HCT116 (cell line): ENCODE measurements at regions not wholly inside any gene's neighbourhood (a gene's known extent, or its start where the extent isn't known, plus 50 kb on each side); places are given as distances from the start of the nearest gene placed in this dataset.

ENCODE experiments used
- ATAC-seq: fragments of 200-7000 bp; cut with Tn5 transposase; 2 replicates; pipeline ENCODE4 v1.9.1; 2020; ENCODE audit warnings: mild to moderate bottlenecking, moderate library complexity
- BruUV-seq: library from RNA; stranded (reverse); fragments of 400-500 nt; replicated peaks from 2 replicates; lab custom pipeline; 2021; lab: Mats Ljungman, UMichigan
- CTCF ChIA-PET: fragments of 300-600 bp; sonication (Branson Sonifier 250); formaldehyde crosslinking; loops from one replicate; lab custom pipeline; 2021; ENCODE audit warnings: antibody characterized with exemption; lab: Charles Lee
- POLR2A ChIA-PET: fragments of 300-600, 350-600 bp; sonication (Branson Sonifier 250); formaldehyde crosslinking; loops from one replicate; lab custom pipeline; 2021; ENCODE audit warnings: antibody characterized with exemption; lab: Charles Lee
- RAD21 ChIA-PET, 2 experiments: fragments of 300-600 bp; sonication (Branson Sonifier 250); formaldehyde crosslinking; loops; one replicate each; lab custom pipeline; 2023; ENCODE audit warnings: low total read pairs in 2 of 2; ENCODE audit not compliant: uncharacterized antibody in 2 of 2, unreplicated experiment in 2 of 2, low non-redundant PET in 1 of 2; lab: Charles Lee
- DNase-seq: peaks from one replicate; pipeline ENCODE4 v3.0.0-alpha.2; 2010; ENCODE audit warnings: low read depth, low spot score
- H2AFZ ChIP-seq: fragments of 200-600 bp; shearing (Covaris generic), sonication (generic); 2 replicates; pipeline ENCODE4 v1.6.1; 2017; ENCODE audit warnings: low read depth, mixed run types, mixed read lengths, antibody characterized with exemption, low read length; ENCODE audit not compliant: poor library complexity, severe bottlenecking
- H3K27ac ChIP-seq: 2 replicates; pipeline ENCODE4 v1.5.1; 2012; ENCODE audit warnings: low read depth, low read length
- H3K27me3 ChIP-seq: fragments of 200-600 bp; sonication (generic); 2 replicates; pipeline ENCODE4 v1.6.1; 2016; ENCODE audit warnings: mixed run types, low read length, mixed read lengths; ENCODE audit not compliant: insufficient read depth
- H3K36me3 ChIP-seq, 2 experiments: fragments of 200-500 bp in 1 of 2; fragments of 200-600 bp in 1 of 2; sonication (Bioruptor generic) in 1 of 2; sonication (generic) in 1 of 2; 2 replicates each; pipeline versions ENCODE4 v1.5.1 to v1.6.1; 2014 to 2016; ENCODE audit warnings: low read length in 2 of 2, inconsistent platforms in 1 of 2, mixed read lengths in 1 of 2, mixed run types in 1 of 2; ENCODE audit not compliant: insufficient read depth in 2 of 2, control insufficient read depth in 1 of 2
- H3K4me1 ChIP-seq, 2 experiments: fragments of 200-600 bp in 1 of 2; sonication (generic) in 1 of 2; 2 replicates each; pipeline versions ENCODE4 v1.5.1 to v1.6.1; 2012 to 2017; ENCODE audit warnings: low read length in 2 of 2, inconsistent platforms in 1 of 2, mild to moderate bottlenecking in 1 of 2, mixed read lengths in 1 of 2, mixed run types in 1 of 2, moderate library complexity in 1 of 2; ENCODE audit not compliant: insufficient read depth in 2 of 2, control insufficient read depth in 1 of 2
- H3K4me2 ChIP-seq: fragments of 200-600 bp; sonication (generic); 2 replicates; pipeline ENCODE4 v1.6.1; 2017; ENCODE audit warnings: mixed run types, low read length, mixed read lengths
- H3K4me3 ChIP-seq, 2 experiments: fragments of 200-600 bp in 1 of 2; sonication (generic) in 1 of 2; replicated peaks in 1 of 2; 2 replicates each; pipeline ENCODE4 v1.5.1; 2011 to 2016; ENCODE audit warnings: low read length in 2 of 2, control low read depth in 1 of 2, low read depth in 1 of 2, mild to moderate bottlenecking in 1 of 2, mixed read lengths in 1 of 2, mixed run types in 1 of 2
- H3K79me2 ChIP-seq: fragments of 200-600 bp; sonication (generic); 2 replicates; pipeline ENCODE4 v1.6.1; 2017; ENCODE audit warnings: mild to moderate bottlenecking, mixed run types, low read length, moderate library complexity, mixed read lengths; ENCODE audit not compliant: insufficient read depth
- H3K9ac ChIP-seq: fragments of 200-600 bp; sonication (generic); 2 replicates; pipeline ENCODE4 v1.6.1; 2016; ENCODE audit warnings: low read length, mixed read lengths
- H3K9me2 ChIP-seq: fragments of 200-600 bp; sonication (generic), shearing (Covaris generic); 2 replicates; pipeline ENCODE4 v1.6.1; 2017; ENCODE audit warnings: mixed run types, mild to moderate bottlenecking, moderate library complexity; ENCODE audit not compliant: insufficient read depth
- H3K9me3 ChIP-seq, 2 experiments: fragments of 200-500 bp in 1 of 2; fragments of 200-600 bp in 1 of 2; sonication (Bioruptor generic) in 1 of 2; sonication (generic) in 1 of 2; 2 replicates each; pipeline ENCODE4 v1.6.1; 2014 to 2017; ENCODE audit warnings: low read length in 2 of 2, mixed read lengths in 2 of 2, inconsistent platforms in 1 of 2, low read depth in 1 of 2, mild to moderate bottlenecking in 1 of 2, mixed run types in 1 of 2, moderate library complexity in 1 of 2; ENCODE audit not compliant: control insufficient read depth in 1 of 2, insufficient read depth in 1 of 2
- H4K20me1 ChIP-seq: fragments of 200-600 bp; sonication (generic), shearing (Covaris generic); 2 replicates; pipeline ENCODE4 v1.6.1; 2017; ENCODE audit warnings: mixed run types, mild to moderate bottlenecking, moderate library complexity; ENCODE audit not compliant: insufficient read depth
- CTCF ChIP-seq, 3 experiments: fragments of 200-600 bp in 1 of 3; sonication (generic) in 1 of 3; IDR thresholded peaks in 2 of 3; conservative IDR thresholded peaks in 1 of 3; 2 replicates each; pipeline ENCODE4 v1.5.1; 2012 to 2017; ENCODE audit warnings: low read depth in 2 of 3, low read length in 2 of 3, antibody characterized with exemption in 1 of 3, borderline replicate concordance in 1 of 3, control low read depth in 1 of 3, mild to moderate bottlenecking in 1 of 3, mixed read lengths in 1 of 3, mixed run types in 1 of 3, moderate library complexity in 1 of 3; ENCODE audit not compliant: insufficient read depth in 1 of 3
- ELF1 ChIP-seq: IDR thresholded peaks from 2 replicates; pipeline ENCODE4 v1.6.1; 2012; ENCODE audit warnings: low read depth, borderline replicate concordance
- EZH2 ChIP-seq: fragments of 200-600 bp; sonication (generic); IDR thresholded peaks from 2 replicates; pipeline ENCODE4 v1.6.1; 2017; ENCODE audit warnings: antibody characterized with exemption, mixed run types
- SIN3A ChIP-seq: IDR thresholded peaks from 2 replicates; pipeline ENCODE4 v1.6.1; 2012; ENCODE audit warnings: low read depth
- SRF ChIP-seq: IDR thresholded peaks from 2 replicates; pipeline ENCODE4 v1.6.1; 2012; ENCODE audit warnings: low read depth
- TCF7L2 ChIP-seq: IDR thresholded peaks from 2 replicates; pipeline ENCODE4 v1.7.0; 2011; ENCODE audit warnings: borderline replicate concordance, inconsistent platforms; ENCODE audit not compliant: insufficient read depth, insufficient read length; ENCODE audit errors: extremely low read depth
- ZFX ChIP-seq: fragments of 450-650 bp; IDR thresholded peaks from 2 replicates; pipeline ENCODE4 v1.6.1; 2017
- intact Hi-C: fragments of 100-400 bp; cut with micrococcal nuclease; formaldehyde crosslinking; loops from 2 replicates; pipeline ENCODE4 v1.10.0; 2022

DNA sequence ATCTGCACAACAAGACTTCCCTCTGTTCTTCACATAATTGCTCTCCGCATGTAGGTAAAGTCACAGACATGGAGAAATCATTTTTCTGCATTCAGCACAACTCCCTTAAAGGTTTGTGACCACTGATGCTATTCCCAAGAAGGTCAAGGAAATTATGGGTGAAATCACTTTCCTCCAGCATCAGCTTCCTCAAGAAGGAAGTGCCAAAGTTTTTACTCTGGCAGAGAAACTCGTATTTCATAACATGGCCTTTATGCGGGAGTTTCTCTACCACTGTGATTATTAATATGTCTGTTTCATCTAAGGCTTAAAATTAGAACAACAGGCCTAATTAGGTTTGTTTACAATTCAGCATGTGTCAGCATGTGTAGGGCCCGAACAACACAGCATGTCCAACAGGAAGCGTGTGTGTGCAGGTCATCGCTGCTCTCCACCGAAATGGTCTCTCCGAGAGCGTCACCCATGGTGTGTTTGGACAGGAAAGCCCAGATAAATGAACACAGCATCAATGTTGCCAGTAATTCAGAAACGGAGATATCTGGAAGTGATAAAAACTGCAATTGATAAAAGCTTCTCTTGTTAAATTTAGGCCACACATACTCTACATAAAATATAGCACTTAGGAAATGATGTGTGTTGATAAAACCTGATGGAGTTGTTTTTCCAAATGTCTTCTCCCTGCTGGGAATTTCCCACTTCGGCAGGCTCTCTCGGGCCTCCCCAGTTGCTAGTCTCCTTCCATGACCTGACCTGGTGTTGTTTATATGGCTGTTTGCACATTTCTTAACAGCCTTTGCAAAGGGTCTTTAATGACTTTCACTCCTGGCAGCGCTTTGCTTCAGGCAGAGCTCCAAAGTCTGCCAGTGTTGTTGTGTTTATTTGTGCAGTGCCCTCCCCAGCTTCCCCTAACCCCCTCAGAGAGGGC is 265.1 kb upstream of the CEP162 start:
- CTCF ChIA-PET: no interaction called here
- no peaks in the 10 kb centered on the region for H3K9me3 ChIP-seq
- H3K79me2 ChIP-seq: no peaks in the 10 kb centered on the region

More for the DNA sequence above, 265.1 kb upstream of the CEP162 start:
- Histone ChIP-seq H3K9ac (no peak overlapping the region), H3K27me3 (no peaks in the 10 kb centered on the region), H3K9me2 (no peaks in the 10 kb centered on the region), H2AFZ (no peak overlapping the region), H3K4me3 (no peak overlapping the region), H4K20me1 (no peaks in the 10 kb centered on the region), H3K4me1 (no peaks in the 10 kb centered on the region), H3K27ac (no peak overlapping the region), H3K4me2 (no peak overlapping the region), H3K36me3 (no peaks in the 10 kb centered on the region)
- ChIA-PET RAD21 (no interaction called here), POLR2A (no interaction called here)
- intact Hi-C loops: no loop called here
- no peak for TF ChIP-seq ZFX
- no peak for TF ChIP-seq EZH2
- no peak for TF ChIP-seq SRF
- TF ChIP-seq SIN3A: no peak
- no peak for TF ChIP-seq ELF1
- TF ChIP-seq CTCF (IDR thresholded peaks at IDR 0.05 in 2 of 3, conservative IDR thresholded peaks at IDR 0.05 in 1 of 3; ENCODE audit: borderline replicate concordance in 1 of 3, insufficient read depth in 1 of 3, low read depth in 2 of 3, low read length in 2 of 3): no peak
- no peak for TF ChIP-seq TCF7L2
- ATAC-seq (no peak), DNase-seq (no peak)
- no TSS peak for BruUV-seq
